H1 (cell line): ENCODE measurements at regions not wholly inside any gene's neighbourhood (a gene's known extent, or its start where the extent isn't known, plus 50 kb on each side); places are given as distances from the start of the nearest gene placed in this dataset.

Experiments used
- EP300 ChIP-seq, 2 experiments: IDR thresholded peaks; 1 replicate in 1 of 2; 2 replicates in 1 of 2; pipeline ENCODE4 v1.6.1; 2011 to 2012; ENCODE audit warnings: low read depth in 2 of 2, low read length in 2 of 2, mild to moderate bottlenecking in 2 of 2, borderline replicate concordance in 1 of 2, inconsistent platforms in 1 of 2, moderate library complexity in 1 of 2
- NRF1 ChIP-seq: IDR thresholded peaks from 2 replicates; pipeline ENCODE4 v1.6.1; 2011; ENCODE audit warnings: mild to moderate bottlenecking, low read depth, low read length, improper control_type of control experiment
- POLR2A ChIP-seq, 2 experiments: IDR thresholded peaks; 1 replicate in 1 of 2; 2 replicates in 1 of 2; pipeline ENCODE4 v1.6.1; 2011; ENCODE audit warnings: low read depth in 2 of 2, low read length in 2 of 2, mild to moderate bottlenecking in 2 of 2; ENCODE audit errors: control extremely low read depth in 1 of 2
- SP4 ChIP-seq: IDR thresholded peaks from 2 replicates; pipeline ENCODE4 v1.6.1; 2012; ENCODE audit warnings: low read length, inconsistent platforms
- TF ChIP-seq, protein P1 (sequence below), 3 experiments: IDR thresholded peaks; 1 replicate in 2 of 3; 2 replicates in 1 of 3; pipeline versions ENCODE4 v1.5.1 to v1.6.1; 2011; ENCODE audit warnings: low read length in 3 of 3, mild to moderate bottlenecking in 3 of 3, inconsistent platforms in 2 of 3, low read depth in 1 of 3, moderate library complexity in 1 of 3; ENCODE audit not compliant: insufficient read depth in 1 of 3; ENCODE audit errors: control extremely low read depth in 1 of 3

DNA sequence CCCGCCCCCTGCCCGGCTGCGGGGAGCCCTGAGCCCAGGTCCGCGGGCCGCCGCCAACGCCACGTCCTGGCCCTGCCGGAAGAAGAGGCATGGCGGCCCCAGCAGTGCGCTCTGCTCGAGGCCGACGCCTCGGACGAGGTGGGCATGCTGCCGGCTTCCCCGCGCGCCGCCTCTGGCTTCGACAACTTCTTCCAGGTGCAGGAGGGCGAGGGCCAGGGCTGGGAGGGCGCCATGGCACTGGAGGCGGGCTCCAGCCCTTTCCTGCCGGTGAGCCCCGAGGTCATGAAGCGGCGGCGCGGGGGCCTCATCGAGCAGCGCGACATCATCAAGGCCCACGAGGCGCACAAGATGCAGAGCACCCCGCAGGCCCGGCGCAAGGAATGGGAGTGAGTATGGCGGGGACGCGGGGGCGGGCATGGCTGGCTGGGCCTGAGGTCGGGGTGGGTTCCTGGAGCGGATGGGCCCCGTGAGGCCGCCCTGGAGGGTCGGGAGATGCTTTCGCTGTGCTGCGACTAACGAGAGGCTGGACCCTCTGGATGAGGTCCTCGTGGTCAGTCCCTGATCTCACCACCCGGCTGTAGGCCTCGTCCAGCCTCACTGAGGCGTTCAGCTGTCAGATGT is 70.0 kb upstream of the CACNA1E start:
- TF ChIP-seq, protein P1, sequence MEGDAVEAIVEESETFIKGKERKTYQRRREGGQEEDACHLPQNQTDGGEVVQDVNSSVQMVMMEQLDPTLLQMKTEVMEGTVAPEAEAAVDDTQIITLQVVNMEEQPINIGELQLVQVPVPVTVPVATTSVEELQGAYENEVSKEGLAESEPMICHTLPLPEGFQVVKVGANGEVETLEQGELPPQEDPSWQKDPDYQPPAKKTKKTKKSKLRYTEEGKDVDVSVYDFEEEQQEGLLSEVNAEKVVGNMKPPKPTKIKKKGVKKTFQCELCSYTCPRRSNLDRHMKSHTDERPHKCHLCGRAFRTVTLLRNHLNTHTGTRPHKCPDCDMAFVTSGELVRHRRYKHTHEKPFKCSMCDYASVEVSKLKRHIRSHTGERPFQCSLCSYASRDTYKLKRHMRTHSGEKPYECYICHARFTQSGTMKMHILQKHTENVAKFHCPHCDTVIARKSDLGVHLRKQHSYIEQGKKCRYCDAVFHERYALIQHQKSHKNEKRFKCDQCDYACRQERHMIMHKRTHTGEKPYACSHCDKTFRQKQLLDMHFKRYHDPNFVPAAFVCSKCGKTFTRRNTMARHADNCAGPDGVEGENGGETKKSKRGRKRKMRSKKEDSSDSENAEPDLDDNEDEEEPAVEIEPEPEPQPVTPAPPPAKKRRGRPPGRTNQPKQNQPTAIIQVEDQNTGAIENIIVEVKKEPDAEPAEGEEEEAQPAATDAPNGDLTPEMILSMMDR (IDR thresholded peaks at IDR 0.05; ENCODE audit: control extremely low read depth in 1 of 3, insufficient read depth in 1 of 3, low read depth in 1 of 3, low read length in 3 of 3) = no peak
- TF ChIP-seq NRF1 = no peak
- TF ChIP-seq POLR2A (IDR thresholded peaks at IDR 0.05; ENCODE audit: control extremely low read depth in 1 of 2, low read depth in 2 of 2, low read length in 2 of 2) = no peak
- no peak for TF ChIP-seq SP4
- no peak for TF ChIP-seq EP300 (IDR thresholded peaks at IDR 0.05; ENCODE audit: borderline replicate concordance in 1 of 2, low read depth in 2 of 2, low read length in 2 of 2)
